Esophagus squamous epithelium (tissue), 4 donors: ENCODE measurements at regions not wholly inside any gene's neighbourhood (a gene's known extent, or its start where the extent isn't known, plus 50 kb on each side); places are given as distances from the start of the nearest gene placed in this dataset.

Experiments used
- CTCF ChIP-seq, 6 experiments: fragments of 450-650 bp in 4 of 6; fragments of 200-600 bp in 2 of 6; sonication (generic) in 2 of 6; IDR thresholded peaks; one replicate each; pipeline ENCODE4 v1.5.1; 2016 to 2019; ENCODE audit warnings: antibody characterized with exemption in 6 of 6, mild to moderate bottlenecking in 4 of 6, moderate library complexity in 4 of 6
- POLR2A ChIP-seq, 4 donors: fragments of 450-650 bp; IDR thresholded peaks; one replicate each; pipeline ENCODE4 v1.6.1; 2017; ENCODE audit warnings: antibody characterized with exemption in 4 of 4, mild to moderate bottlenecking in 4 of 4, moderate library complexity in 3 of 4

GRCh38 chr12:37546206-37546605 lies 770.4 kb upstream of the ALG10B start:
- TF ChIP-seq CTCF (IDR thresholded peaks at IDR 0.05) (no peak), POLR2A (IDR thresholded peaks at IDR 0.05) (no peak)
